Skin of body (tissue), 1 donor: ENCODE measurements at regions not wholly inside any gene's neighbourhood (a gene's known extent, or its start where the extent isn't known, plus 50 kb on each side); places are given as distances from the start of the nearest gene placed in this dataset.

Experiments used
- DNase-seq: peaks from one replicate; lab custom pipeline; 2025; lab: John Stamatoyannopoulos, UW

- no peak for DNase-seq
These were observed 663.4 kb upstream of the TENM4 start for GRCh38 chr11:80104191-80104590.

DNA sequence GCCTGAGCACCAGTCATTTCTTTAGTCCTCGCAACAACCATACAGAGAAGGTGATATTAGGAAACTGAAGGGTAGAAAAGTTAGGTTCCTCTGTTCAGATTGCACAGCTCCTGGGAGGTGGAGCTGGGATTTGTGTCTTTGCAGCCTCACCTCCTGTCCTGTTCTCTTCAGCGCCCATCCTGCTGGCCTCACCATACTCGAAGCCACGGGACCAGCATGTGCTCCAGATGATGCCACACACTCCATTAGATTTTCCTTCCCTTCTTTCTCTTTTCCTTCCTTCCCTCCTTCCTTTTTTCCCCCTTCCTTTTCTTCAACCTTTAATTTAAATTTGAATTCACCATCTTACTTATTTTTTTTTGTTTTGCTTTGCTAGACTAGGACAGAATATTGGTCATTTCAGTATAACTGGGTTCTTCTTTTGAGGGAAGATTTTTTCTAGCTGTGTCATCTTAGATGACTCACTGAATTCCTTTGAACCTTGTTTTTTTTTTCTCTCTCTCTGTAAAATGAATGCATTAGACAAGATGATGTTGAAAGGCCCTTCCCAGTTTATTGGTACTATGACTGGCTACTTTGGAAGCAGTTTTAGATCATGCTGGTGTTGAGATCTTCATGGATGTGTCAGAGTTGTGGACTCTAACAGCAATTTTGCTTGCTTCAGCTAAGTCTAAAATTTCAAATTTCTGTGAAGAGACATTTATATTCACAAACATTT is 662.5 kb upstream of the TENM4 start:
- no peak for DNase-seq

GRCh38 chr11:80097146-80097545 is 656.3 kb upstream of the TENM4 start:
- DNase-seq, result no peak

- no peak for DNase-seq
These were observed 655.9 kb upstream of the TENM4 start for GRCh38 chr11:80096736-80097135.

DNA sequence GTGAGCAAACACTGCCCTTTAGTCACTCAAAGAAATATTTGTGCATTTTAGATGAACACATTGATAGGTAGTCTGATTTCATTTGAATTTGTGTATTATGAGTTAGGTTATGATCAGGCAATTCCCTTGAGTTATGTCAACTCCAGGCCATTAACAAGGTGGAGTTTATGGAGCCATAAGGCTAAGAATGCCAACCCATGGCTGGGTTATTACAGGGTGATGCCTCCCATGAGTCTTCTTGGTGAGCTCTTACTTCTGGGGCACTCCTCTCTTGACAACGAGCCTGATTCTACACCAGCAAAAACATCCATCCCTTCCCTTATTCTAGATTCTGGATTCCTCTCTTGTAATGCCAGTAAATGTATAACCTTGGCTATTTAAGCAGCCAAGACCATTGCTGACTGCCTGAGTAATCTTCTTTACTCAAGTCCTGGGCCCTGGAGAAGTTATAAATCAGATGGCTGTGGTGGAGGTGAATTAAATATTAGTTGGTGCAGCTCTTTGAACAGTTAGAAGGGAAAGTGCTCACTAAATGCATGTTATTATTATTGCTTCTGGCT is 645.7 kb upstream of the TENM4 start:
- DNase-seq, result no peak

DNA sequence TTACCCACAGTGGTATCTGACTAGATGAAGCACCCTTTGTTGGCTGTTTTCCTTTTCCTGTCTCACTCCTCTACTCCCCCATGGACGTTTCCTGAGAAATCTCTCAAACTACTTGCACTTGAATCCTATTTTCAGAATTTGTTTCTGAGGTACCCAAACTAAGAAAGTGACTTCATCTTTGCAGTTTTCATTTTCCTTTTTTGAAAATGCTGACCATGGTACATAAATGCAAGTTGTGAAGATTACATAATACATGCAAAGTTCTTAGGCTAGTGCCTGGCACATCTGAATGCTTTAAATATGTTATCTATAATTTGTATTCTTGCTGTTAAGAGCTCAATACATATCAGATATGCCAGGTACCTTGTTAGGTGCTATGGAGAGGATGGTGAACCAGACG is 644.7 kb upstream of the TENM4 start:
- DNase-seq, result no peak

- DNase-seq, result no peak
These were observed 643.8 kb upstream of the TENM4 start for GRCh38 chr11:80084608-80085007.

- DNase-seq, result no peak
These were observed 642.7 kb upstream of the TENM4 start for GRCh38 chr11:80083531-80083951.

- no peak for DNase-seq
These were observed 641.6 kb upstream of the TENM4 start for GRCh38 chr11:80082406-80082805.

DNA sequence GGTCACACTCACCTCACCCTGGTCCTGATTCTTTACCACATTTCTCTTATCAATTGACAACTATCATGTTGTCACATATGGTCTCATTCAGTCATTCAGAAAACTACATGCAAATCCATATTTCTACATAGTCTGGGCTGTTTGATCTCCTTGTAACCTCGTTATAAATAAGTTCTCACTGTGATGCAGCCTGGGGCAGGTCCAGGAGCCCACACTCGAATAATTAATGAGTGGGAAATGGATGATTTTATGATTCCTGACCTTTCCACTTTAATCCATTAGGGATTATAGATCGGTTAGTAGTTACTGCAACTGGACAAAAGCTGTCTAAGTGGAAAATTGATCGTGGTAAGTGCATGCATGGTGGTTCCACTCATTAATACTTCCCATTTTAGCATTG is 636.3 kb upstream of the TENM4 start:
- no peak for DNase-seq

- DNase-seq, result no peak
These were observed 634.0 kb upstream of the TENM4 start for GRCh38 chr11:80074837-80075236.

DNA sequence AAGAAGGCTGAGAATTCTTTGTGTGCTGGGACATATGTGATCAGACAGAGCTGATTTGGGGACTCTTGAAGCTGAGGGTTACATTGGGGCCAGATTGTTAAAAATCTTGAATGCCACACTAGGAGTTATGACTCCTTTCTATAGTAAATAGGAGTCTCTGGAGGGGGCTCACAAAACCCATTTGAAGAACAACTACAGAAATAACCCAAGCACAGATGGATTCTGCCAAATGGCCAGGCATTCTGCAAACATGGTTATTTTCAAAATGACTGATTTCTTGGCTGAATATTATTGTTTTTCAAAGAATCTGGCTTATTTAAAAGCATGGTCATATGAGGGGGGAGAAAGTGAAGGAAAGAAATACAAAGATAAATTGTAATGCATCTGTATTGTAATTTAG is 625.5 kb upstream of the TENM4 start:
- no peak for DNase-seq

- DNase-seq, result no peak
These were observed 624.3 kb upstream of the TENM4 start for GRCh38 chr11:80065086-80065485.

DNA sequence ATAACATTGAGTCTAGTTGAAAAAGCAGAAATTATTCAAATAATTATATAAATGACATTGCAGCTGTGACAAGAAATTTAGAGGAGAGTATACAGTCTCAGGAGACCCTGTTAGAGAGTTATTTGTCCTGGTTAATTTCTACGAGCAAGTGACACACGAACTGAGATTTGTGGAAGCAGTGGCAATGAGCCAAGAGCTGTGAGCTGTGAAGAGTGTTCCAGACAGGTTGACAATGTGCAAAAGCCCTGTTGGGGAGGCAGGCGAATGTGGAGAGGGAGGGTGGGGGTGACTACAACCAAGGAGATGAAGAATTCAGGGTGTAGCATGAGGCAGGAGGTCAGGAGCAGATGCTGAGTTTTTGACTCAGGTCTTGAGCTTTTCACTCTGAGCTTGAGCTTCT is 620.2 kb upstream of the TENM4 start:
- no peak for DNase-seq

- no peak for DNase-seq
These were observed 613.8 kb upstream of the TENM4 start for GRCh38 chr11:80054582-80055165.

- DNase-seq, result no peak
These were observed 607.7 kb upstream of the TENM4 start for GRCh38 chr11:80048513-80048912.

- no peak for DNase-seq
These were observed 600.5 kb upstream of the TENM4 start for GRCh38 chr11:80041136-80042000.

DNA sequence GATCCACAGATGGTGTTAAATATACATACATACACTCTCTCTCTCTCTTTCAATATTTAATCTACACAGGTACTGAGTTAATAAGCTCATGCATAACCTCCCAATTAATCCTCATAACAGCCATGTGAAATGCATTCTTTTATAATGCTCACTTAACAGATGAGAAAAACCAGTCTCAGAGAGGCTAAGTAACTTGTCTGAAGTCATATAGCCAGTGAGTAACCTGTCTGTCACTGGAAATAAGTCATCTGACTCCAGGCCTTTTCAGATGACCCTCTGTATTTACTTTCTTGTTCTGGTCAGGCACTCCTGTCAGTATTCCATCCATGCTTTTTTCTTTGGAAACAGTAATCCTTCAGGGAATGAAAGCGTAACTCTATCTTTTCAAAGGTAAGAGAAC is 594.0 kb upstream of the TENM4 start:
- no peak for DNase-seq

- DNase-seq, result no peak
These were observed 590.3 kb upstream of the TENM4 start for GRCh38 chr11:80031014-80031600.

- DNase-seq, result no peak
These were observed 588.2 kb upstream of the TENM4 start for GRCh38 chr11:80028998-80029397.

- DNase-seq, result no peak
These were observed 583.3 kb upstream of the TENM4 start for GRCh38 chr11:80024119-80024518.

- no peak for DNase-seq
These were observed 582.6 kb upstream of the TENM4 start for GRCh38 chr11:80023386-80023785.
